GM12875 (cell line): ENCODE measurements at regions not wholly inside any gene's neighbourhood (a gene's known extent, or its start where the extent isn't known, plus 50 kb on each side); places are given as distances from the start of the nearest gene placed in this dataset.

Source experiments
- H3K4me3 ChIP-seq: one replicate; pipeline ENCODE4 v1.5.1; 2011; ENCODE audit warnings: low read depth, low read length, control low read depth
- CTCF ChIP-seq: IDR thresholded peaks from 2 replicates; pipeline ENCODE4 v1.5.1; 2011; ENCODE audit warnings: low read depth, mild to moderate bottlenecking, control low read depth, inconsistent platforms, low read length, moderate library complexity, borderline replicate concordance; ENCODE audit not compliant: insufficient read depth

- no peak overlapping the region for H3K4me3 ChIP-seq
- no peak for TF ChIP-seq CTCF
Measured at GRCh38 chr1:37292789-37293188, 181.6 kb upstream of the ZC3H12A start.

GRCh38 chr1:37294096-37294495 lies 180.3 kb upstream of the ZC3H12A start:
- TF ChIP-seq CTCF = no peak
- no peak overlapping the region for H3K4me3 ChIP-seq

GRCh38 chr1:37294529-37294928 lies 179.9 kb upstream of the ZC3H12A start:
- no peak for TF ChIP-seq CTCF
- H3K4me3 ChIP-seq = no peak overlapping the region

- no peak for TF ChIP-seq CTCF
- no peak overlapping the region for H3K4me3 ChIP-seq
Measured at GRCh38 chr1:37298769-37299168, 175.6 kb upstream of the ZC3H12A start.

- H3K4me3 ChIP-seq = no peak overlapping the region
- no peak for TF ChIP-seq CTCF
Measured at GRCh38 chr1:37299216-37299615, 175.2 kb upstream of the ZC3H12A start.

- TF ChIP-seq CTCF = no peak
- no peak overlapping the region for H3K4me3 ChIP-seq
Measured at GRCh38 chr1:37303884-37304574, 170.4 kb upstream of the ZC3H12A start.

- no peak for TF ChIP-seq CTCF
- H3K4me3 ChIP-seq = no peak overlapping the region
Measured at GRCh38 chr1:37305108-37305507, 169.3 kb upstream of the ZC3H12A start.
